ENCODE measurements at regions not wholly inside any gene's neighbourhood (a gene's known extent, or its start where the extent isn't known, plus 50 kb on each side); places are given as distances from the start of the nearest gene placed in this dataset.

DNA sequence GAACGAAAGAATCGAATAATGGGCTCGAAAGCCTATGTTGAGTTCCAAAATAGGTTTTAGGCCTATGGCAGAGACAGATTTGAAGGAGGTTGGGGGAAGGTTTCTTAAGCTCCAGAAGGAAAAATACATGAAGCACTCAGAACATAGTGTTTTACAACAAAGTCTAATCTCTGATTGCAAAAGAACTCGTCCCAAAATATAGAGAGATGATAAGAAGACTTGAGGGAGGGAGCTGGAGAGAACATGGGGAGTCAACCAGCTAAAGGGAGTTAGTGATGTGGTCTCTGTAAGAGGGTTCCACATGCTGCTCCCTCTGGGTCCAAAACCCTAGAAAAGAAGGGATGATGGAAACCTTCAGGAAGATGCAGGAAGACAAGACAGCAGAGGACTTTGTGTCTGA is 54.8 kb upstream of the DAAM1 start:
- no peak overlapping the region for H3K4me3 ChIP-seq (ENCODE audit: extremely low read depth in 1 of 4, insufficient read depth in 2 of 4, low read depth in 3 of 4, low read length in 4 of 4)
- H2AFZ ChIP-seq (ENCODE audit: low read length), result no peak overlapping the region
- H3K18ac ChIP-seq (ENCODE audit: extremely low read depth, low read length), result no peak overlapping the region
- no peaks in the 10 kb centered on the region for H3K4me1 ChIP-seq (replicated peaks in 1 of 4; ENCODE audit: control insufficient read depth in 3 of 4, insufficient read depth in 4 of 4, low read length in 3 of 4)
- H3K27ac ChIP-seq (ENCODE audit: low read depth, low read length), result no peak overlapping the region
- H3K9ac ChIP-seq (replicated peaks in 1 of 4; ENCODE audit: extremely low read depth in 1 of 4, low read depth in 3 of 4, low read length in 3 of 4), result no peak overlapping the region
- H4K8ac ChIP-seq (ENCODE audit: extremely low read depth, insufficient read depth, low read length), result no peak overlapping the region
- no peak overlapping the region for H3K14ac ChIP-seq (ENCODE audit: insufficient read length)
- no peaks in the 10 kb centered on the region for H3K23me2 ChIP-seq (ENCODE audit: low read depth, low read length)
- no peak overlapping the region for H4K5ac ChIP-seq (ENCODE audit: insufficient read length, low read depth, low read length)
- H4K20me1 ChIP-seq (replicated peaks in 1 of 2; ENCODE audit: control insufficient read depth in 1 of 2, insufficient read depth in 2 of 2, low read length in 2 of 2), result no peaks in the 10 kb centered on the region
- H2AK5ac ChIP-seq (ENCODE audit: low read depth, low read length), result no peak overlapping the region
- no peak overlapping the region for H3K4ac ChIP-seq (replicated peaks; ENCODE audit: insufficient read length, low read depth, low read length)
- TF ChIP-seq, protein P1, sequence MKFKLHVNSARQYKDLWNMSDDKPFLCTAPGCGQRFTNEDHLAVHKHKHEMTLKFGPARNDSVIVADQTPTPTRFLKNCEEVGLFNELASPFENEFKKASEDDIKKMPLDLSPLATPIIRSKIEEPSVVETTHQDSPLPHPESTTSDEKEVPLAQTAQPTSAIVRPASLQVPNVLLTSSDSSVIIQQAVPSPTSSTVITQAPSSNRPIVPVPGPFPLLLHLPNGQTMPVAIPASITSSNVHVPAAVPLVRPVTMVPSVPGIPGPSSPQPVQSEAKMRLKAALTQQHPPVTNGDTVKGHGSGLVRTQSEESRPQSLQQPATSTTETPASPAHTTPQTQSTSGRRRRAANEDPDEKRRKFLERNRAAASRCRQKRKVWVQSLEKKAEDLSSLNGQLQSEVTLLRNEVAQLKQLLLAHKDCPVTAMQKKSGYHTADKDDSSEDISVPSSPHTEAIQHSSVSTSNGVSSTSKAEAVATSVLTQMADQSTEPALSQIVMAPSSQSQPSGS (IDR thresholded peaks at IDR 0.05; ENCODE audit: low read length), result no peak
- no peak for TF ChIP-seq JUND (IDR thresholded peaks at IDR 0.05; ENCODE audit: low read length)
- H3K79me1 ChIP-seq (ENCODE audit: low read depth, low read length), result no peaks in the 10 kb centered on the region
- no peak overlapping the region for H3K4me2 ChIP-seq (ENCODE audit: insufficient read depth in 1 of 2, low read depth in 2 of 2, low read length in 2 of 2)
- H2BK5ac ChIP-seq (ENCODE audit: low read depth, low read length), result no peak overlapping the region
- H2BK20ac ChIP-seq (ENCODE audit: low read length), result no peak overlapping the region
- no peak overlapping the region for H2BK120ac ChIP-seq (replicated peaks; ENCODE audit: low read depth, low read length)
- H3K27me3 ChIP-seq (replicated peaks in 1 of 4; ENCODE audit: control insufficient read depth in 3 of 4, extremely low read depth in 1 of 4, insufficient read depth in 3 of 4, low read length in 3 of 4), result no peaks in the 10 kb centered on the region
- H3K56ac ChIP-seq (replicated peaks; ENCODE audit: insufficient read length, low read depth, low read length), result no peak overlapping the region
- FAIRE-seq (no peak), DNase-seq (ENCODE audit: low read depth in 1 of 2, low spot score in 2 of 2) (no peak)
- H3K23ac ChIP-seq (ENCODE audit: insufficient read length), result no peak overlapping the region
- no peaks in the 10 kb centered on the region for H3K36me3 ChIP-seq (ENCODE audit: control insufficient read depth in 2 of 4, insufficient read depth in 4 of 4, low read length in 3 of 4)
- H2BK15ac ChIP-seq (ENCODE audit: low read length), result no peak overlapping the region
- CTCF ChIA-PET (ENCODE audit: partially characterized antibody), result interaction anchor here (0.8 to 2.6 kb wide), 11 partner anchors 9 to 314 kb away, joined by 3 to 21 read pairs (median 5); partner anchors contain the start of gene DAAM1
- H3K79me2 ChIP-seq (ENCODE audit: control insufficient read depth in 1 of 2, insufficient read depth in 2 of 2, low read length in 2 of 2), result no peaks in the 10 kb centered on the region
- no peak overlapping the region for H4K91ac ChIP-seq (replicated peaks; ENCODE audit: insufficient read length, low read length)
- H3K9me3 ChIP-seq (ENCODE audit: insufficient read depth in 2 of 2, low read depth in 1 of 2, low read length in 1 of 2), result no peaks in the 10 kb centered on the region
- 94% methylated on average over 4 of the region's 4 CpGs; no CpG with 5 or more reads in 1 of the 2 experiments for WGBS, 2 experiments (ENCODE audit: extremely low coverage in 1 of 2, insufficient coverage in 1 of 2, insufficient read length in 1 of 2, insufficient replicate concordance in 2 of 2, low coverage in 1 of 2, low lambda C conversion rate in 2 of 2, missing lambda C conversion rate in 1 of 2)
- POLR2A ChIA-PET (ENCODE audit: partially characterized antibody), result no interaction called here
- H2BK12ac ChIP-seq (ENCODE audit: low read depth, low read length), result no peak overlapping the region
